ENCODE measurements at regions not wholly inside any gene's neighbourhood (a gene's known extent, or its start where the extent isn't known, plus 50 kb on each side); places are given as distances from the start of the nearest gene placed in this dataset.
"Not testable (repeated sequence)": the region's sequence is repeated elsewhere in the genome, so short reads cannot be mapped to it uniquely, and the experiment has no call there.

- no peak for DNase-seq
Observed at GRCh38 chr2:194721227-194721626, 935.8 kb upstream of the SLC39A10 start.

GRCh38 chr2:194720462-194720861 is 936.6 kb upstream of the SLC39A10 start:
- DNase-seq = no peak

- DNase-seq = no peak
Observed at GRCh38 chr2:194718881-194719280, 938.1 kb upstream of the SLC39A10 start.

- no peak for DNase-seq
Observed at GRCh38 chr2:194714541-194714940, 942.5 kb upstream of the SLC39A10 start.

- DNase-seq = no peak
Observed at GRCh38 chr2:194709840-194710239, 947.2 kb upstream of the SLC39A10 start.

GRCh38 chr2:194706179-194706578 is 950.8 kb upstream of the SLC39A10 start:
- no peak for DNase-seq

- no peak for DNase-seq
Observed at GRCh38 chr2:194705398-194705797, 951.6 kb upstream of the SLC39A10 start.

- DNase-seq = no peak
Observed at GRCh38 chr2:194700726-194701125, 956.3 kb upstream of the SLC39A10 start.

GRCh38 chr2:194700116-194700515 is 956.9 kb upstream of the SLC39A10 start:
- DNase-seq = no peak

- no peak for DNase-seq
Observed at GRCh38 chr2:194698012-194698411, 959.0 kb upstream of the SLC39A10 start.

GRCh38 chr2:194697439-194697838 is 959.6 kb upstream of the SLC39A10 start:
- DNase-seq = no peak

- DNase-seq = no peak
Observed at GRCh38 chr2:194696690-194697089, 960.3 kb upstream of the SLC39A10 start.

- no peak for DNase-seq
Observed at GRCh38 chr2:194686569-194686968, 970.5 kb upstream of the SLC39A10 start.

GRCh38 chr2:194674043-194674442 is 983.0 kb upstream of the SLC39A10 start:
- DNase-seq = no peak

- no peak for DNase-seq
Observed at GRCh38 chr2:194672994-194673393, 984.0 kb upstream of the SLC39A10 start.

- DNase-seq = no peak
Observed at GRCh38 chr2:194661431-194661830, 995.6 kb upstream of the SLC39A10 start.

GRCh38 chr2:194639057-194639456 is 1018.0 kb upstream of the SLC39A10 start:
- DNase-seq = not testable (repeated sequence)

GRCh38 chr2:194621945-194622344 is 1035.1 kb upstream of the SLC39A10 start:
- DNase-seq = no peak

- no peak for DNase-seq
Observed at GRCh38 chr2:194619366-194619765, 1037.7 kb upstream of the SLC39A10 start.

- DNase-seq = no peak
Observed at GRCh38 chr2:194618432-194618831, 1038.6 kb upstream of the SLC39A10 start.

GRCh38 chr2:194616334-194616733 is 1040.7 kb upstream of the SLC39A10 start:
- DNase-seq = no peak

- no peak for DNase-seq
Observed at GRCh38 chr2:194610297-194610696, 1046.7 kb upstream of the SLC39A10 start.

GRCh38 chr2:194603429-194603828 is 1053.6 kb upstream of the SLC39A10 start:
- DNase-seq = no peak

- no peak for DNase-seq
Observed at GRCh38 chr2:194602750-194603149, 1054.3 kb upstream of the SLC39A10 start.

- DNase-seq = no peak
Observed at GRCh38 chr2:194591192-194591591, 1065.8 kb upstream of the SLC39A10 start.

- DNase-seq = no peak
Observed at GRCh38 chr2:194587739-194588270, 1069.2 kb upstream of the SLC39A10 start.

Measured in activated CD8-positive, alpha-beta memory T cell treated with anti-CD3 and anti-CD28 coated beads for 24 hours (primary cell).